DMS53 treated with DMSO at 0.1 percent for 48 hours (cell line): ENCODE measurements at regions not wholly inside any gene's neighbourhood (a gene's known extent, or its start where the extent isn't known, plus 50 kb on each side); places are given as distances from the start of the nearest gene placed in this dataset.

ENCODE experiments used
- DNase-seq: peaks from one replicate; lab custom pipeline; 2025; ENCODE audit not compliant: unreplicated experiment; lab: John Stamatoyannopoulos, UW

GRCh38 chr11:28654191-28654590, 546.0 kb downstream of the METTL15 start:
- no peak for DNase-seq

GRCh38 chr11:28649922-28650321, 541.7 kb downstream of the METTL15 start:
- no peak for DNase-seq

- no peak for DNase-seq
Measured at GRCh38 chr11:28636566-28636965, 528.4 kb downstream of the METTL15 start.

- DNase-seq = no peak
Measured at GRCh38 chr11:28636033-28636432, 527.8 kb downstream of the METTL15 start.

- no peak for DNase-seq
Measured at GRCh38 chr11:28632338-28632737, 524.1 kb downstream of the METTL15 start.

GRCh38 chr11:28631148-28631547, 523.0 kb downstream of the METTL15 start:
- no peak for DNase-seq

GRCh38 chr11:28629235-28629634, 521.0 kb downstream of the METTL15 start:
- DNase-seq = no peak

GRCh38 chr11:28628412-28628811, 520.2 kb downstream of the METTL15 start:
- DNase-seq = no peak

GRCh38 chr11:28627690-28628255, 519.6 kb downstream of the METTL15 start:
- no peak for DNase-seq

GRCh38 chr11:28625532-28625931, 517.3 kb downstream of the METTL15 start:
- no peak for DNase-seq

GRCh38 chr11:28621753-28622152, 513.6 kb downstream of the METTL15 start:
- DNase-seq = peak; percentile 43

GRCh38 chr11:28619846-28620540, 511.8 kb downstream of the METTL15 start:
- peak; percentile 19 for DNase-seq

GRCh38 chr11:28618416-28618815, 510.2 kb downstream of the METTL15 start:
- DNase-seq = no peak

GRCh38 chr11:28616160-28616965, 508.2 kb downstream of the METTL15 start:
- no peak for DNase-seq

- DNase-seq = no peak
Measured at GRCh38 chr11:28615542-28615941, 507.4 kb downstream of the METTL15 start.

- DNase-seq = no peak
Measured at GRCh38 chr11:28606930-28607329, 498.7 kb downstream of the METTL15 start.

GRCh38 chr11:28599656-28600055, 491.5 kb downstream of the METTL15 start:
- DNase-seq = no peak

GRCh38 chr11:28598531-28598930, 490.3 kb downstream of the METTL15 start:
- no peak for DNase-seq

- no peak for DNase-seq
Measured at GRCh38 chr11:28596816-28597215, 488.6 kb downstream of the METTL15 start.

GRCh38 chr11:28592141-28592540, 484.0 kb downstream of the METTL15 start:
- no peak for DNase-seq

- DNase-seq = no peak
Measured at GRCh38 chr11:28584992-28585391, 476.8 kb downstream of the METTL15 start.

- no peak for DNase-seq
Measured at GRCh38 chr11:28582506-28582905, 474.3 kb downstream of the METTL15 start.
